T47D (cell line): ENCODE measurements at regions not wholly inside any gene's neighbourhood (a gene's known extent, or its start where the extent isn't known, plus 50 kb on each side); places are given as distances from the start of the nearest gene placed in this dataset.

Source experiments
- DNase-seq, 2 experiments: peaks; one replicate each; pipeline versions ENCODE4 v3.0.0 to v3.0.0-alpha.2; 2011 to 2012; ENCODE audit warnings: low read depth in 1 of 2, low spot score in 1 of 2
- JUND ChIP-seq: IDR thresholded peaks from 2 replicates; pipeline ENCODE4 v1.6.1; 2012; ENCODE audit warnings: low read depth
- in situ Hi-C: cut with HindIII; loops from 2 replicates; pipeline ENCODE4 v1.10.0; 2016; ENCODE audit warnings: low sequenced_read_pairs, low pct_unique_long_range_greater_than_20kb

DNA sequence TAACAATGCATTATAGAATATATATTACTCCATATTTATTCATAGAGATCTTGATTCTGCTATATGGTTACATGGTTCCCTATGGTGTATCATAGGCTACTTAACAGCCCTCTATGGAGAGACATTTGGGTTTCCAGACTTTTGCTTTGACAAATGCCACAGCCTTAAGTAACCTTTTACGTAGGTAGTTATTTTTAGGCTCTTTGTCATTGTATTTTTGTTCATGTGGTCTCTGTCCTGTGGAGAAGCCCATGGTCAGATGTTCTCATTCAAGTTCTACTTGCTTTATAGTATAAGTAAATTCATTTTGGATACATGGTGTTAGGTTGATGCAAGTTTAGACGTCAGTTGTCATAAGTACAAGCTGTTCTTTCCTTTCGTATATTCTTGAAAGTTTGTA lies 275.2 kb upstream of the THSD7B start:
- no peak for TF ChIP-seq JUND
- in situ Hi-C loops = no loop called here
- no peak for DNase-seq

DNA sequence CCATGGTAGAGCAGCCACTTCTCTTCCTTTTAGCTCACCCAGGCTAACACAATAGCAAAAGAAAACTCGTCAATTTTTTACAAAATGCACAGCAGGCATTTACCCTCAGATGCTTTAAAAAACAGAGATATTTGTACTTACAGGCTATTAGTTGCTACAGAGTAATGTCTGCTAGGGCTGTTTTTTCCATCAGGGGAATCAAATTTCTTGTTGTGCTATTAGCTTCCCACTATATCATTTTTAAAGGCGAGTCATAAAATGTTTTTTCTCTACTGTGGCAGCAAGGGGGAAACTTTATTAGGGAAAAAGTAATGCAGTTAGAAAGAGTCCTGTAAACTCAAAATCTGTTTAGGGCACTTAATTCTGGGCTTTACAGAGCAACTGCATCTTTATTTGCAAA lies 277.9 kb upstream of the THSD7B start:
- no peak for DNase-seq
- no peak for TF ChIP-seq JUND
- in situ Hi-C loops = no loop called here

GRCh38 chr2:136486115-136486514 lies 279.2 kb upstream of the THSD7B start:
- in situ Hi-C loops = no loop called here
- no peak for DNase-seq
- TF ChIP-seq JUND = no peak

DNA sequence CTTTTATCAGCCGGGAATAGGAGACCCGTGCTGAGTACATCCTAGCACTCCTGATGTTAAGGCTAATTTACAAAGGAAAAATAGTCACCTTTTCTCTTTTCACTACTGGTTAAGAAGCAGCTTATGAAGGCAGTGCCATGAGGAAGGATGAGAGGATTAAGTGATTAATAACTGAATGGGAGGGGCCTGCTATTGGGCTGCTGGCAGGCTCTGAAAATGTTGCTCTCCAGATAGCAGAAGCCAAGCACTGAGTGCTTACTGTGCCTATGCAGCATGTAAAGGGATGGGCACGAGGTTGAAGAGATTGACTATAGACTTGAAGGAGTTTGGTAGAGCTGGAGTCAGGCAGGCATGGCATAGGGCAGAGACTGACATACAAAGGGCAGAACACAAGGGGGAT lies 282.4 kb upstream of the THSD7B start:
- in situ Hi-C loops = no loop called here

DNA sequence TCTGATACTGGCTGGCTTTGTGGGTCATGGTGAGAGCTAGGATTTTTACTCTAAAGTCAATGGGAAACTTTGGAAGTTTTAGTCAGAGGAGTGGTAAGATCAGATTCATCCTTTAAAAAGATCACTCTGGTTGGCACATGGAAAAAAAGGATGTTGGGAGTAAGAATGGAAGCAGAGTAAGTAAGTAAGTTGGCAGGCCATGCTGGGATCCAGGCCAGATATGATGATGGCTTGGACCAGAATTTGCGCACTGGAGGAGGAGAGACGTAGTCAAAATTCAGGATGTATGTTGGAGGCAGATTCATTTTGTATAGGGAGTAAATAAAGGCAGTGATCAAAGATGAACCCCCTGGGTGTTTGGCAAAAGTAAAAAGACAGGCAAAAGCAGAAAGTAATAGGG lies 283.3 kb upstream of the THSD7B start:
- DNase-seq = no peak
- TF ChIP-seq JUND = no peak
- in situ Hi-C loops = no loop called here

More for the DNA sequence above, 282.4 kb upstream of the THSD7B start:
- TF ChIP-seq JUND = no peak
- no peak for DNase-seq

DNA sequence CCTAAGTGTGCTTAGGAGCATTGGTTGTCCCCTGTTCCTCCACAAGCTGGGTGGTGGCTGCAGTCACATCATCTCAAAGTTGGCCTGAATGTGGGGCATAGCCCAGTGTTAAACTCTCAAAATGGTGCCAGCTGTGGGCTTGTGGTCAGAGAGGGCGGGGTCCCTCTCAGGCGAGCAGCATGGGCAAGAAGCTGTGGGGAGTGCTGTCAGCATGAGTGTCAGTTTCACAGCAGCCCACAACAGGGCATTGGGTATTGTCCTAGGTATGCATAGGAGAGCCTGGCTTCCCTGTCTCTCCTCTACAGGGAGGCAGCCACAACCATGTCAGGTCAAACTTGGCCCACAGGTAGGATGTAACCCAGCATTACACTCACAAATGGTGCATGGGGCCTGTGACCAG lies 285.6 kb upstream of the THSD7B start:
- no peak for DNase-seq
- TF ChIP-seq JUND = no peak
- in situ Hi-C loops = no loop called here

- peak in 1 of 2 experiments; percentile 33 for DNase-seq
- in situ Hi-C loops = no loop called here
Observed at GRCh38 chr2:136468799-136469369, 296.5 kb upstream of the THSD7B start.

GRCh38 chr2:136452528-136452927 lies 312.8 kb upstream of the THSD7B start:
- no peak for DNase-seq
- in situ Hi-C loops = no loop called here
- no peak for TF ChIP-seq JUND

More at GRCh38 chr2:136468799-136469369, 296.5 kb upstream of the THSD7B start:
- no peak for TF ChIP-seq JUND

GRCh38 chr2:136448986-136449780 lies 316.2 kb upstream of the THSD7B start:
- TF ChIP-seq JUND = no peak
- in situ Hi-C loops = no loop called here
- DNase-seq = no peak

DNA sequence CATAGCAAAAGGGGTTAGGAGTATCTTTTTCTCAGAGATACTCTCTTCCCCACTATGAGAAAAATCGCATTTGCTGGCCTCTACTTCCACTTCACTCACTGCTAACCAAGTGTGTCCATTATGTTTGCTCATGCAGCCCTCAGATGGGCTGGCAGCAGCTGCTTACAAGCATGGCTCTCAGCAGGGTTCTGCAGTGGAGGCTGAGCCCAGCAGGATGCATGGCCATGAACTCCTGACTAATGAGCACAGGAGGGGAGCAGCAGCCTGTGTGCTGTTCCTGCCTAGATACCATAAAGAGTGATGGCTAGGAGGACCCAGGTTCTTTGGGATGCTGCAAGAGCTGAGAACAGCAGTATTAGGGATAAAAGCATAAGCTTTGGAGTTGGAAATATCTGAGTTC lies 316.9 kb upstream of the THSD7B start:
- no peak for TF ChIP-seq JUND
- in situ Hi-C loops = no loop called here
- DNase-seq = no peak

- in situ Hi-C loops = no loop called here
- no peak for DNase-seq
- TF ChIP-seq JUND = no peak
Observed at GRCh38 chr2:136444323-136444722, 321.0 kb upstream of the THSD7B start.

DNA sequence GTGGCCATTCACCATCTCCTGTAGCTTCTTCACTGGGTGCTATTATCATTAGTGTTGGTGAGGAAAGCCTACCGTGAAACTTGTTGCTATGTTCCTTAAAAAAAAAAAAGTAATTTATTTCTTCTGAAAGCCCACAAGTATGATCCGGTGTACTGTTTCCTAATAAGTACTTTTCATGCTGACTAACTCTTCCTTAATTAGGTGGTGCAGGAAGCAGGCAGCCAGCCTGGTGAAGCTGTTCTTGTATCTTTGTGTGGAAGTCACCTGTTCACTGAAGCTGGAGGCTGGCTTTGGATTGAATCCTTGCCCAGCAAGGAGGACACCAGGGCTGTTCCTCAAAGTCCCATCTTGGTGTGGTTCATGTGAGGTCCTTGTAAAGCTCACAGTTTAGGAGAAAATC lies 321.7 kb upstream of the THSD7B start:
- DNase-seq = no peak
- no peak for TF ChIP-seq JUND
- in situ Hi-C loops = no loop called here

DNA sequence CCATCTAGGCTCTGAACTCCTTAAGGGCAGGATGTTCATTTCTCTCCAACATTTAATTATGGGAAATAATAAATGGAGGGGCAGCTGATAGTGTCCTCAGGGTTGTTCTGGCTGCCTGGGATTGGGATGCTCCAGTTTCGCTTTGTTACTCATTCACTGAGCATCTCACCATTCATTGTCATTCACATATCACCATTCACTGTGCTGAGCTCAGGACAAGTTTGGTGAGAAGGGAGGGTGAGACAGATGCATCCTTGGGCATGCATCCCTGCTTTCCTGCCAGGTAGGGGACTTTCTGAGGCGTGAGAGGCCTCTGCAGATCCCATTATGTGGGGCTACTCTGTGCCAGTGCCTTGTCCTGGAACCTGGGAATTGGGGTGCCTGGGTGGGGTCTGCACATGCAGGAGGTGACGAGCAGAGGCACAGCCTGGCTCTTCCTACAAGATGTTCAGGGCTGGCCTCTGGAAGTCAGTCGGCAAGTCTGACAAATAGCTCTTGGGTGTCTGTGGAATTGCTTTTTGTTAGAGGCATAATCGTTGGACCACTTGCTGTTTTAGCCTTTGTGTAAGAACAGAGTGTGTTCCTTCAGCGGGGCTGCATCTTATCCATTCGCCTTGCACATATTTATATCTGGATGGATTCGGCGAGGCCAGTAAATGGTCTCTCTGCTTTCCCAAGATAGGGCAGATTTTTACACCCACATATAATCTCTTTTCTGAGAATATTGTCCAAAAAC lies 323.2 kb upstream of the THSD7B start:
- no peak for TF ChIP-seq JUND
- in situ Hi-C loops = no loop called here
- DNase-seq = no peak
